ENCODE measurements at regions not wholly inside any gene's neighbourhood (a gene's known extent, or its start where the extent isn't known, plus 50 kb on each side); places are given as distances from the start of the nearest gene placed in this dataset.

- POLR2A ChIA-PET = no interaction called here
- no peak overlapping the region for H3K27ac ChIP-seq (ENCODE audit: extremely low read depth, low read depth, low read length)
Measured at GRCh38 chr1:198939956-198940355, 301.1 kb downstream of the PTPRC start.

GRCh38 chr1:198942466-198942865 lies 303.6 kb downstream of the PTPRC start:
- POLR2A ChIA-PET = no interaction called here

More at GRCh38 chr1:198939956-198940355, 301.1 kb downstream of the PTPRC start:
- TF ChIP-seq SCRT2 (tag by site-specific recombination; IDR thresholded peaks at IDR 0.05) (no peak), ZNF37A (tag by site-specific recombination; IDR thresholded peaks at IDR 0.05) (no peak), ZNF777 (tag by site-specific recombination; IDR thresholded peaks at IDR 0.05; ENCODE audit: borderline replicate concordance) (no peak)
- no peaks in the 10 kb centered on the region for H3K9me3 ChIP-seq (ENCODE audit: control insufficient read depth, insufficient read depth, low read depth, low read length)
- H3K36me3 ChIP-seq (ENCODE audit: control insufficient read depth in 2 of 2, insufficient read depth in 1 of 2, low read length in 2 of 2) = no peaks in the 10 kb centered on the region
- CTCF ChIA-PET = no interaction called here
- no peak overlapping the region for H3K4me3 ChIP-seq (ENCODE audit: low read depth, low read length)
- peaks cover 5% of the 10 kb centered on the region; the same call in 1 of the 2 replicates for H3K4me1 ChIP-seq (ENCODE audit: control insufficient read depth, insufficient read depth, low read length)

GRCh38 chr1:198943484-198944187 lies 304.8 kb downstream of the PTPRC start:
- Histone ChIP-seq H3K36me3 (ENCODE audit: control insufficient read depth in 2 of 2, insufficient read depth in 1 of 2, low read length in 2 of 2) (no peaks in the 10 kb centered on the region), H3K9me3 (ENCODE audit: control insufficient read depth, insufficient read depth, low read depth, low read length) (no peaks in the 10 kb centered on the region), H3K27ac (ENCODE audit: extremely low read depth, low read depth, low read length) (no peak overlapping the region), H3K4me1 (ENCODE audit: control insufficient read depth, insufficient read depth, low read length) (no peaks in the 10 kb centered on the region), H3K4me3 (ENCODE audit: low read depth, low read length) (no peak overlapping the region)
- ChIA-PET POLR2A (no interaction called here), CTCF (interaction anchor here (0.7 kb wide), 1 partner anchor 66 kb away, joined by 3 read pairs; no protein-coding TSS in a partner anchor)
- TF ChIP-seq ZNF26 (tag by site-specific recombination; IDR thresholded peaks at IDR 0.05) (no peak), ZNF521 (tag by site-specific recombination; IDR thresholded peaks at IDR 0.05) (no peak), KLF17 (tag by site-specific recombination; IDR thresholded peaks at IDR 0.05) (no peak), ZNF692 (tag by site-specific recombination; IDR thresholded peaks at IDR 0.05) (no peak), ZSCAN5A (tag by site-specific recombination; IDR thresholded peaks at IDR 0.05) (no peak), ZNF571 (tag by site-specific recombination; IDR thresholded peaks at IDR 0.05) (no peak)

More at GRCh38 chr1:198942466-198942865, 303.6 kb downstream of the PTPRC start:
- TF ChIP-seq ZSCAN5A (tag by site-specific recombination; IDR thresholded peaks at IDR 0.05) = no peak
- TF ChIP-seq REPIN1 (tag by site-specific recombination; IDR thresholded peaks at IDR 0.05; ENCODE audit: low read depth) = no peak
- no peak for TF ChIP-seq ZNF416 (tag by site-specific recombination; IDR thresholded peaks at IDR 0.05)
- no peak for TF ChIP-seq ZNF202 (tag by site-specific recombination; IDR thresholded peaks at IDR 0.05; ENCODE audit: borderline replicate concordance)
- no peak for TF ChIP-seq ZNF529 (tag by site-specific recombination; IDR thresholded peaks at IDR 0.05; ENCODE audit: insufficient replicate concordance)
- no peak for TF ChIP-seq ZFP3 (tag by site-specific recombination; IDR thresholded peaks at IDR 0.05; ENCODE audit: low read depth)
- TF ChIP-seq REST (tag by site-specific recombination; IDR thresholded peaks at IDR 0.05) = no peak
- no peak for TF ChIP-seq ZNF837 (tag by site-specific recombination; IDR thresholded peaks at IDR 0.05)
- no peak for TF ChIP-seq GLI4 (tag by site-specific recombination; IDR thresholded peaks at IDR 0.05)
- TF ChIP-seq KLF8 (tag by site-specific recombination; IDR thresholded peaks at IDR 0.05) = no peak
- TF ChIP-seq ZNF2 (tag by site-specific recombination; IDR thresholded peaks at IDR 0.05) = no peak
- TF ChIP-seq MZF1 (tag by site-specific recombination; IDR thresholded peaks at IDR 0.05; ENCODE audit: borderline replicate concordance) = no peak
- CTCF ChIA-PET = no interaction called here
- Histone ChIP-seq H3K4me3 (ENCODE audit: low read depth, low read length) (no peak overlapping the region), H3K36me3 (ENCODE audit: control insufficient read depth in 2 of 2, insufficient read depth in 1 of 2, low read length in 2 of 2) (no peaks in the 10 kb centered on the region), H3K27ac (ENCODE audit: extremely low read depth, low read depth, low read length) (no peak overlapping the region), H3K9me3 (ENCODE audit: control insufficient read depth, insufficient read depth, low read depth, low read length) (no peaks in the 10 kb centered on the region), H3K4me1 (ENCODE audit: control insufficient read depth, insufficient read depth, low read length) (peaks cover 4% of the 10 kb centered on the region; the same call in 1 of the 2 replicates)

Measured in HEK293 (cell line).